H9 (cell line): ENCODE measurements at regions not wholly inside any gene's neighbourhood (a gene's known extent, or its start where the extent isn't known, plus 50 kb on each side); places are given as distances from the start of the nearest gene placed in this dataset.

Experiments used
- DNase-seq: peaks from one replicate; pipeline ENCODE4 v3.0.0-alpha.2; 2017
- H2AFZ ChIP-seq: one replicate; pipeline ENCODE4 v1.6.1; 2013; ENCODE audit warnings: mild to moderate bottlenecking, low read length, control low read depth, moderate library complexity
- H2AK5ac ChIP-seq: 2 replicates; pipeline ENCODE4 v1.6.1; 2013; ENCODE audit warnings: low read length, control low read depth, mixed read lengths; ENCODE audit not compliant: insufficient read length
- H2BK120ac ChIP-seq: one replicate; pipeline ENCODE4 v1.6.1; 2013; ENCODE audit warnings: low read depth, mild to moderate bottlenecking, low read length, control low read depth, inconsistent platforms; ENCODE audit not compliant: poor library complexity, severe bottlenecking
- H2BK12ac ChIP-seq: 2 replicates; pipeline ENCODE4 v1.6.1; 2013; ENCODE audit warnings: low read length, control low read depth, mixed read lengths, low read depth; ENCODE audit not compliant: insufficient read length
- H2BK15ac ChIP-seq: 2 replicates; pipeline ENCODE4 v1.6.1; 2013; ENCODE audit warnings: low read depth, low read length, control low read depth
- H2BK20ac ChIP-seq: one replicate; pipeline ENCODE4 v1.6.1; 2013; ENCODE audit warnings: low read depth, mild to moderate bottlenecking, low read length, control low read depth, inconsistent platforms; ENCODE audit not compliant: poor library complexity, severe bottlenecking
- H2BK5ac ChIP-seq: 2 replicates; pipeline ENCODE4 v1.6.1; 2013; ENCODE audit warnings: low read length, control low read depth, mixed read lengths; ENCODE audit not compliant: insufficient read length
- H3K14ac ChIP-seq: 2 replicates; pipeline ENCODE4 v1.6.1; 2013; ENCODE audit warnings: low read length, control low read depth; ENCODE audit not compliant: insufficient read depth
- H3K18ac ChIP-seq: 2 replicates; pipeline ENCODE4 v1.6.1; 2013; ENCODE audit warnings: low read depth, mild to moderate bottlenecking, mixed read lengths, low read length, control low read depth; ENCODE audit not compliant: insufficient read length
- H3K23ac ChIP-seq: 2 replicates; pipeline ENCODE4 v1.6.1; 2013; ENCODE audit warnings: low read length, control low read depth, mixed read lengths, low read depth; ENCODE audit not compliant: insufficient read length
- H3K23me2 ChIP-seq: 2 replicates; pipeline ENCODE4 v1.6.1; 2013; ENCODE audit warnings: low read depth, mild to moderate bottlenecking, mixed read lengths, low read length, control low read depth; ENCODE audit not compliant: insufficient read length, poor library complexity, severe bottlenecking
- H3K27ac ChIP-seq: 2 replicates; pipeline ENCODE4 v1.5.1; 2013; ENCODE audit warnings: low read length, control low read depth, mixed read lengths, low read depth; ENCODE audit not compliant: insufficient read length
- H3K27me3 ChIP-seq: 2 replicates; pipeline ENCODE4 v1.6.1; 2013; ENCODE audit warnings: low read length, control low read depth, inconsistent platforms; ENCODE audit not compliant: insufficient read depth
- H3K4ac ChIP-seq: 2 replicates; pipeline ENCODE4 v1.6.1; 2013; ENCODE audit warnings: low read depth, mild to moderate bottlenecking, control low read depth, inconsistent platforms, low read length, moderate library complexity
- H3K4me1 ChIP-seq: 2 replicates; pipeline ENCODE4 v1.6.1; 2013; ENCODE audit warnings: low read length, control low read depth, inconsistent platforms; ENCODE audit not compliant: insufficient read depth
- H3K4me2 ChIP-seq: 2 replicates; pipeline ENCODE4 v1.6.1; 2013; ENCODE audit warnings: low read length, control low read depth, mixed read lengths; ENCODE audit not compliant: insufficient read length, insufficient read depth
- H3K56ac ChIP-seq: 2 replicates; pipeline ENCODE4 v1.6.1; 2013; ENCODE audit warnings: low read depth, mild to moderate bottlenecking, mixed read lengths, low read length, control low read depth; ENCODE audit not compliant: insufficient read length
- H3K79me1 ChIP-seq: 2 replicates; pipeline ENCODE4 v1.6.1; 2013; ENCODE audit warnings: low read depth, mild to moderate bottlenecking, moderate library complexity, low read length, control low read depth, inconsistent platforms; ENCODE audit not compliant: insufficient read depth, poor library complexity, severe bottlenecking
- H3K79me2 ChIP-seq: 2 replicates; pipeline ENCODE4 v1.6.1; 2013; ENCODE audit warnings: low read length, control low read depth, inconsistent platforms; ENCODE audit not compliant: insufficient read depth
- H3K9ac ChIP-seq: 2 replicates; pipeline ENCODE4 v1.6.1; 2013; ENCODE audit warnings: low read length, control low read depth, mixed read lengths; ENCODE audit not compliant: insufficient read length; ENCODE audit errors: extremely low read depth
- H3K9me3 ChIP-seq: one replicate; pipeline ENCODE4 v1.6.1; 2013; ENCODE audit warnings: low read depth, low read length, inconsistent platforms; ENCODE audit not compliant: control insufficient read depth
- H3T11ph ChIP-seq: one replicate; pipeline ENCODE4 v1.6.1; 2013; ENCODE audit warnings: mild to moderate bottlenecking, low read length, control low read depth, inconsistent platforms
- H4K20me1 ChIP-seq: one replicate; pipeline ENCODE4 v1.6.1; 2013; ENCODE audit not compliant: control insufficient read depth, insufficient read length, insufficient read depth
- H4K5ac ChIP-seq: 2 replicates; pipeline ENCODE4 v1.6.1; 2013; ENCODE audit warnings: low read depth, mild to moderate bottlenecking, mixed read lengths, low read length, control low read depth; ENCODE audit not compliant: insufficient read length
- H4K8ac ChIP-seq: replicated peaks from 2 replicates; pipeline ENCODE4 v1.6.1; 2013; ENCODE audit warnings: low read length, control low read depth, mixed read lengths, low read depth; ENCODE audit not compliant: insufficient read length
- H4K91ac ChIP-seq: 2 replicates; pipeline ENCODE4 v1.6.1; 2013; ENCODE audit warnings: low read depth, mild to moderate bottlenecking, moderate library complexity, mixed read lengths, low read length, control low read depth; ENCODE audit not compliant: insufficient read length
- H3K27ac Mint-ChIP-seq, 3 experiments: 2 replicates in 2 of 3; 3 replicates in 1 of 3; pipeline ENCODE4 v1.8.0; 2020 to 2021; ENCODE audit warnings: mixed read lengths in 3 of 3, mild to moderate bottlenecking in 1 of 3, moderate library complexity in 1 of 3
- H3K27me3 Mint-ChIP-seq: 2 replicates; pipeline ENCODE4 v1.8.0; 2021; ENCODE audit warnings: low read depth, mild to moderate bottlenecking, moderate library complexity, mixed read lengths
- H3K36me3 Mint-ChIP-seq, 3 experiments: 2 replicates in 2 of 3; 3 replicates in 1 of 3; pipeline ENCODE4 v1.8.0; 2020 to 2021; ENCODE audit warnings: low read depth in 3 of 3, mixed read lengths in 3 of 3; ENCODE audit not compliant: insufficient read depth in 1 of 3
- H3K4me1 Mint-ChIP-seq, 2 experiments: 2 replicates each; pipeline ENCODE4 v1.8.0; 2020; ENCODE audit warnings: mixed read lengths in 2 of 2
- H3K4me3 Mint-ChIP-seq, 2 experiments: 2 replicates in 1 of 2; 3 replicates in 1 of 2; pipeline ENCODE4 v1.8.0; 2020 to 2021; ENCODE audit warnings: mild to moderate bottlenecking in 2 of 2, mixed read lengths in 2 of 2, moderate library complexity in 1 of 2
- H3K9me3 Mint-ChIP-seq, 2 experiments: 2 replicates in 1 of 2; 3 replicates in 1 of 2; pipeline ENCODE4 v1.8.0; 2020; ENCODE audit warnings: mild to moderate bottlenecking in 2 of 2, mixed read lengths in 2 of 2, moderate library complexity in 1 of 2
- CTCF ChIP-seq: fragments of 200-600 bp; sonication (generic); conservative IDR thresholded peaks from 3 replicates; pipeline ENCODE4 v1.8.0; 2021; ENCODE audit warnings: antibody characterized with exemption, mild to moderate bottlenecking

DNA sequence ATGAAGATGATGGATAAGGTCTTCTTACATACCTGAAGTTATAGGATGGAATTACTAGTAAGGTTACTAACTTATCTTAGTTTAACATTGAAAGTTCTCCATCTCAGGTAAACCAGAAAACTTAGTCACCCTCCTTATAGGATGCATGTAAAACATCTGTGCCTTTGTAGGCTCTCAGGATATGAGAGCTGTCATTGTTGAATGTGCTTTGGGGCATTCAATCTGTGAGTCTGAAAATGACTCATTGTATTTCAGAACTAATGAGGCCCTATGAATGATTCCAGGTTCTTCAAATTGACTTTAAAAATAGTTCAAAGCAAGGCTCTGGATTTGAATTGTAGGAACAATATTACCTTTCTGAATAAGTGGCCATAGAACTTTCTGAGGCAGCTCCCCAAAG is 237.7 kb upstream of the AZI2 start:
- Mint-ChIP-seq H3K27ac (no peak overlapping the region), H3K27me3 (no peaks in the 10 kb centered on the region), H3K4me1 (peaks cover 13 to 20% of the 10 kb centered on the region in 2 experiments), H3K9me3 (no peaks in the 10 kb centered on the region; a peak in 1 of 5 replicates), H3K4me3 (no peak overlapping the region), H3K36me3 (peaks cover 0 to 6% (median 0%) of the 10 kb centered on the region in 3 experiments; a peak in 1 of 7 replicates)
- H3K23me2 ChIP-seq, result no peaks in the 10 kb centered on the region
- H4K20me1 ChIP-seq, result no peaks in the 10 kb centered on the region
- H4K8ac ChIP-seq, result no peak overlapping the region
- no peak overlapping the region for H2AK5ac ChIP-seq
- no peak overlapping the region for H3K27ac ChIP-seq
- H4K5ac ChIP-seq, result no peak overlapping the region
- no peaks in the 10 kb centered on the region for H3K27me3 ChIP-seq
- no peak overlapping the region for H2BK5ac ChIP-seq
- TF ChIP-seq CTCF, result no peak
- no peak overlapping the region for H2BK20ac ChIP-seq
- no peak overlapping the region for H3T11ph ChIP-seq
- H3K79me1 ChIP-seq, result no peaks in the 10 kb centered on the region
- H3K18ac ChIP-seq, result no peak overlapping the region
- H3K23ac ChIP-seq, result no peak overlapping the region
- no peak for DNase-seq
- no peak overlapping the region for H2AFZ ChIP-seq
- H3K4ac ChIP-seq, result no peak overlapping the region
- no peak overlapping the region for H2BK12ac ChIP-seq
- no peak overlapping the region for H2BK120ac ChIP-seq
- H3K4me2 ChIP-seq, result no peak overlapping the region
- peaks cover 2% of the 10 kb centered on the region; the same call in 1 of the 2 replicates for H3K4me1 ChIP-seq
- H2BK15ac ChIP-seq, result no peak overlapping the region
- H3K56ac ChIP-seq, result no peak overlapping the region
- H3K79me2 ChIP-seq, result no peaks in the 10 kb centered on the region
- no peaks in the 10 kb centered on the region for H3K9me3 ChIP-seq
- H3K14ac ChIP-seq, result no peak overlapping the region
- H3K9ac ChIP-seq, result no peak overlapping the region
- H4K91ac ChIP-seq, result no peak overlapping the region
